Gastroesophageal sphincter (tissue), 3 donors: ENCODE measurements at regions not wholly inside any gene's neighbourhood (a gene's known extent, or its start where the extent isn't known, plus 50 kb on each side); places are given as distances from the start of the nearest gene placed in this dataset.
A peak's percentile ranks its signal among the peaks of the same experiment; 100 is the strongest.

ENCODE experiments used
- EP300 ChIP-seq: sonication (generic); formaldehyde crosslinking; IDR thresholded peaks from one replicate; pipeline ENCODE4 v1.6.1; 2017; ENCODE audit warnings: antibody characterized with exemption, mild to moderate bottlenecking
- POLR2A ChIP-seq, 2 donors: fragments of 450-650 bp; IDR thresholded peaks; one replicate each; pipeline ENCODE4 v1.6.1; 2017; ENCODE audit warnings: antibody characterized with exemption in 2 of 2, mild to moderate bottlenecking in 2 of 2, moderate library complexity in 1 of 2
- POLR2AphosphoS5 ChIP-seq: sonication (generic); formaldehyde crosslinking; IDR thresholded peaks from one replicate; pipeline ENCODE4 v1.6.1; 2017; ENCODE audit warnings: antibody characterized with exemption
- TF ChIP-seq, protein P1 (sequence below), 4 experiments: fragments of 200-600 bp in 2 of 4; fragments of 450-650 bp in 2 of 4; sonication (generic) in 1 of 4; IDR thresholded peaks; one replicate each; pipeline ENCODE4 v1.5.1; 2017 to 2019; ENCODE audit warnings: antibody characterized with exemption in 4 of 4, mild to moderate bottlenecking in 2 of 4, moderate library complexity in 2 of 4

DNA sequence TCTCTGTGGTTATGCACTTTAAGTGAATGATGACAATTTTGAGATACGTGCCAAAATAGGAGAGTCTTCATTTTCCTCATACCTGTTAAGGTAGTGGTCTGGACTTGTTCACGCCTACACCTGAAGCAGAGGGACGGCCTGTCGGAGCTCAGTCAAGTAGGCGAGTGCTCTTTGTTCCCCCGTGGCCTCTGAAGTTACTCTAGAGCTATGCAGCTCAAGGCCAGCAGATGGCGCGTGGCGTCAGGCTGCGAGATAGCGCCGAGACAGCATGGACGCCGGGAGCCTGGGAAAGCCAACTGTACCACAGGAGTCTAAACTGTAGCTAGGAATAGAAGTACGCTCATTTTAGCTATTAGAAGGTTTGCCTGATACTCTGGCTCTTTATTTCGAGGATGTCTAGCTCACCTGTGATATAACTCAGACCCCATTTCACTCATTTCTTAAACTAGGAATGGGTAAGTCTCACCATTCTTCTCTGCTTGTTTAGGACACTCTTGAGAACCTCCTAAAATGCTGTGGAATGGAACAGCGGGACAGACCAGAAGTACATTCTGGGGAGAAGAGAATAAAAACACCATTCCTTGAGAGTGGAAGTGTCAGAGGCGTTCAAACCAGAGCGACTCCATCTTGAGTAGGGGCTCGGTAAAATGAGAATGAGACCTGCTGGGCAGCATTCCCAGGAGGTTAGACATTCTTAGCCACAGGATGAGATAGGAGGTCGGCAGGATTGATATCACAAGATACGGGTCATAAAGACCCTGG lies 267.4 kb upstream of the HMGA2 start:
- TF ChIP-seq EP300, result no peak
- TF ChIP-seq, protein P1, sequence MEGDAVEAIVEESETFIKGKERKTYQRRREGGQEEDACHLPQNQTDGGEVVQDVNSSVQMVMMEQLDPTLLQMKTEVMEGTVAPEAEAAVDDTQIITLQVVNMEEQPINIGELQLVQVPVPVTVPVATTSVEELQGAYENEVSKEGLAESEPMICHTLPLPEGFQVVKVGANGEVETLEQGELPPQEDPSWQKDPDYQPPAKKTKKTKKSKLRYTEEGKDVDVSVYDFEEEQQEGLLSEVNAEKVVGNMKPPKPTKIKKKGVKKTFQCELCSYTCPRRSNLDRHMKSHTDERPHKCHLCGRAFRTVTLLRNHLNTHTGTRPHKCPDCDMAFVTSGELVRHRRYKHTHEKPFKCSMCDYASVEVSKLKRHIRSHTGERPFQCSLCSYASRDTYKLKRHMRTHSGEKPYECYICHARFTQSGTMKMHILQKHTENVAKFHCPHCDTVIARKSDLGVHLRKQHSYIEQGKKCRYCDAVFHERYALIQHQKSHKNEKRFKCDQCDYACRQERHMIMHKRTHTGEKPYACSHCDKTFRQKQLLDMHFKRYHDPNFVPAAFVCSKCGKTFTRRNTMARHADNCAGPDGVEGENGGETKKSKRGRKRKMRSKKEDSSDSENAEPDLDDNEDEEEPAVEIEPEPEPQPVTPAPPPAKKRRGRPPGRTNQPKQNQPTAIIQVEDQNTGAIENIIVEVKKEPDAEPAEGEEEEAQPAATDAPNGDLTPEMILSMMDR (IDR thresholded peaks at IDR 0.05), result peak; percentile 82 to 95 (median 88)
- TF ChIP-seq POLR2A (IDR thresholded peaks at IDR 0.05), result no peak
- TF ChIP-seq POLR2AphosphoS5, result no peak
